ENCODE measurements at regions not wholly inside any gene's neighbourhood (a gene's known extent, or its start where the extent isn't known, plus 50 kb on each side); places are given as distances from the start of the nearest gene placed in this dataset.
"Not testable (repeated sequence)": the region's sequence is repeated elsewhere in the genome, so short reads cannot be mapped to it uniquely, and the experiment has no call there.

GRCh38 chr7:32215697-32216096 lies 145.5 kb upstream of the PDE1C start:
- Histone ChIP-seq H3K4me1 (ENCODE audit: insufficient read depth, low read length) (no peaks in the 10 kb centered on the region), H3K4me3 (ENCODE audit: low read length) (no peak overlapping the region), H3K9me3 (ENCODE audit: insufficient read depth, low read depth, low read length) (no peaks in the 10 kb centered on the region), H3K27ac (ENCODE audit: low read depth, low read length) (no peak overlapping the region), H3K27me3 (ENCODE audit: insufficient read depth, low read length) (no peaks in the 10 kb centered on the region), H3K36me3 (ENCODE audit: insufficient read depth, low read length) (no peaks in the 10 kb centered on the region), H3K9ac (ENCODE audit: low read depth, low read length) (no peak overlapping the region)
- WGBS, result 71% methylated on average over 1 of the region's 1 CpG

GRCh38 chr7:32214913-32215312 lies 144.7 kb upstream of the PDE1C start:
- Histone ChIP-seq H3K4me3 (ENCODE audit: low read length) (no peak overlapping the region), H3K9ac (ENCODE audit: low read depth, low read length) (no peak overlapping the region), H3K27ac (ENCODE audit: low read depth, low read length) (no peak overlapping the region), H3K9me3 (ENCODE audit: insufficient read depth, low read depth, low read length) (no peaks in the 10 kb centered on the region), H3K27me3 (ENCODE audit: insufficient read depth, low read length) (no peaks in the 10 kb centered on the region), H3K36me3 (ENCODE audit: insufficient read depth, low read length) (no peaks in the 10 kb centered on the region), H3K4me1 (ENCODE audit: insufficient read depth, low read length) (no peaks in the 10 kb centered on the region)
- WGBS, result 94% methylated on average over 4 of the region's 4 CpGs

- H3K27ac ChIP-seq (ENCODE audit: low read depth, low read length), result no peak overlapping the region
- no peak overlapping the region for H3K4me3 ChIP-seq (ENCODE audit: low read length)
- H3K4me1 ChIP-seq (ENCODE audit: insufficient read depth, low read length), result no peaks in the 10 kb centered on the region
- H3K27me3 ChIP-seq (ENCODE audit: insufficient read depth, low read length), result peaks cover 2% of the 10 kb centered on the region; the same call in 1 of the 2 replicates
- H3K9me3 ChIP-seq (ENCODE audit: insufficient read depth, low read depth, low read length), result no peaks in the 10 kb centered on the region
- 91% methylated on average over 7 of the region's 7 CpGs for WGBS
- H3K9ac ChIP-seq (ENCODE audit: low read depth, low read length), result no peak overlapping the region
- H3K36me3 ChIP-seq (ENCODE audit: insufficient read depth, low read length), result no peaks in the 10 kb centered on the region
Measured at GRCh38 chr7:32212321-32212720, 142.1 kb upstream of the PDE1C start.

GRCh38 chr7:32206987-32207386 lies 136.8 kb upstream of the PDE1C start:
- Histone ChIP-seq H3K36me3 (ENCODE audit: insufficient read depth, low read length) (no peaks in the 10 kb centered on the region), H3K27ac (ENCODE audit: low read depth, low read length) (no peak overlapping the region), H3K9ac (ENCODE audit: low read depth, low read length) (no peak overlapping the region), H3K27me3 (ENCODE audit: insufficient read depth, low read length) (peaks cover 4% of the 10 kb centered on the region; the same call in 1 of the 2 replicates), H3K4me1 (ENCODE audit: insufficient read depth, low read length) (no peaks in the 10 kb centered on the region), H3K4me3 (ENCODE audit: low read length) (no peak overlapping the region), H3K9me3 (ENCODE audit: insufficient read depth, low read depth, low read length) (no peaks in the 10 kb centered on the region)
- WGBS, result 33% methylated on average over 8 of the region's 8 CpGs

- Histone ChIP-seq H3K9ac (ENCODE audit: low read depth, low read length) (no peak overlapping the region), H3K27ac (ENCODE audit: low read depth, low read length) (no peak overlapping the region), H3K27me3 (ENCODE audit: insufficient read depth, low read length) (peaks cover 4% of the 10 kb centered on the region; the same call in 1 of the 2 replicates), H3K4me3 (ENCODE audit: low read length) (no peak overlapping the region), H3K36me3 (ENCODE audit: insufficient read depth, low read length) (no peaks in the 10 kb centered on the region), H3K9me3 (ENCODE audit: insufficient read depth, low read depth, low read length) (no peaks in the 10 kb centered on the region), H3K4me1 (ENCODE audit: insufficient read depth, low read length) (no peaks in the 10 kb centered on the region)
- WGBS, result 96% methylated on average over 6 of the region's 6 CpGs
Measured at GRCh38 chr7:32206488-32206887, 136.3 kb upstream of the PDE1C start.

GRCh38 chr7:32205298-32205824 lies 135.2 kb upstream of the PDE1C start:
- 86% methylated on average over 4 of the region's 4 CpGs for WGBS
- not testable (repeated sequence) for H3K4me1 ChIP-seq (ENCODE audit: insufficient read depth, low read length); H3K9me3 ChIP-seq (ENCODE audit: insufficient read depth, low read depth, low read length); H3K4me3 ChIP-seq (ENCODE audit: low read length); H3K36me3 ChIP-seq (ENCODE audit: insufficient read depth, low read length); H3K27me3 ChIP-seq (ENCODE audit: insufficient read depth, low read length); H3K27ac ChIP-seq (ENCODE audit: low read depth, low read length); H3K9ac ChIP-seq (ENCODE audit: low read depth, low read length)

- Histone ChIP-seq H3K9me3 (ENCODE audit: insufficient read depth, low read depth, low read length) (no peaks in the 10 kb centered on the region), H3K36me3 (ENCODE audit: insufficient read depth, low read length) (no peaks in the 10 kb centered on the region), H3K4me1 (ENCODE audit: insufficient read depth, low read length) (no peaks in the 10 kb centered on the region), H3K9ac (ENCODE audit: low read depth, low read length) (no peak overlapping the region), H3K27me3 (ENCODE audit: insufficient read depth, low read length) (peaks cover 4% of the 10 kb centered on the region; the same call in 1 of the 2 replicates), H3K4me3 (ENCODE audit: low read length) (no peak overlapping the region), H3K27ac (ENCODE audit: low read depth, low read length) (no peak overlapping the region)
- 37% methylated on average over 9 of the region's 9 CpGs for WGBS
Measured at GRCh38 chr7:32204361-32205018, 134.3 kb upstream of the PDE1C start.

- no peaks in the 10 kb centered on the region for H3K27me3 ChIP-seq (ENCODE audit: insufficient read depth, low read length)
- H3K4me3 ChIP-seq (ENCODE audit: low read length), result no peak overlapping the region
- no peaks in the 10 kb centered on the region for H3K36me3 ChIP-seq (ENCODE audit: insufficient read depth, low read length)
- H3K9me3 ChIP-seq (ENCODE audit: insufficient read depth, low read depth, low read length), result no peaks in the 10 kb centered on the region
- H3K27ac ChIP-seq (ENCODE audit: low read depth, low read length), result no peak overlapping the region
- WGBS, result no CpG with 5 or more reads among the region's 1 CpG
- no peak overlapping the region for H3K9ac ChIP-seq (ENCODE audit: low read depth, low read length)
- H3K4me1 ChIP-seq (ENCODE audit: insufficient read depth, low read length), result no peaks in the 10 kb centered on the region
Measured at GRCh38 chr7:32200646-32201045, 130.4 kb upstream of the PDE1C start.

- Histone ChIP-seq H3K9ac (ENCODE audit: low read depth, low read length) (no peak overlapping the region), H3K4me1 (ENCODE audit: insufficient read depth, low read length) (no peaks in the 10 kb centered on the region), H3K4me3 (ENCODE audit: low read length) (no peak overlapping the region), H3K27me3 (ENCODE audit: insufficient read depth, low read length) (no peaks in the 10 kb centered on the region), H3K27ac (ENCODE audit: low read depth, low read length) (no peak overlapping the region), H3K36me3 (ENCODE audit: insufficient read depth, low read length) (no peaks in the 10 kb centered on the region), H3K9me3 (ENCODE audit: insufficient read depth, low read depth, low read length) (peaks cover 11% of the 10 kb centered on the region; the same call in 1 of the 2 replicates)
Measured at GRCh38 chr7:32194537-32194936, 124.3 kb upstream of the PDE1C start.

- Histone ChIP-seq H3K27ac (ENCODE audit: low read depth, low read length) (no peak overlapping the region), H3K27me3 (ENCODE audit: insufficient read depth, low read length) (no peaks in the 10 kb centered on the region)
- WGBS, result 100% methylated on average over 2 of the region's 2 CpGs
Measured at GRCh38 chr7:32191305-32191704, 121.1 kb upstream of the PDE1C start.

GRCh38 chr7:32179567-32179966 lies 109.4 kb upstream of the PDE1C start:
- 100% methylated on average over 1 of the region's 1 CpG for WGBS
- no peak overlapping the region for H3K9ac ChIP-seq (ENCODE audit: low read depth, low read length)
- H3K27me3 ChIP-seq (ENCODE audit: insufficient read depth, low read length), result no peaks in the 10 kb centered on the region
- no peak overlapping the region for H3K27ac ChIP-seq (ENCODE audit: low read depth, low read length)
- H3K4me1 ChIP-seq (ENCODE audit: insufficient read depth, low read length), result no peaks in the 10 kb centered on the region
- H3K36me3 ChIP-seq (ENCODE audit: insufficient read depth, low read length), result no peaks in the 10 kb centered on the region
- H3K4me3 ChIP-seq (ENCODE audit: low read length), result no peak overlapping the region
- no peaks in the 10 kb centered on the region for H3K9me3 ChIP-seq (ENCODE audit: insufficient read depth, low read depth, low read length)

More at GRCh38 chr7:32191305-32191704, 121.1 kb upstream of the PDE1C start:
- Histone ChIP-seq H3K4me1 (ENCODE audit: insufficient read depth, low read length) (no peaks in the 10 kb centered on the region), H3K4me3 (ENCODE audit: low read length) (no peak overlapping the region), H3K9ac (ENCODE audit: low read depth, low read length) (no peak overlapping the region), H3K9me3 (ENCODE audit: insufficient read depth, low read depth, low read length) (peaks cover 11% of the 10 kb centered on the region; the same call in 1 of the 2 replicates), H3K36me3 (ENCODE audit: insufficient read depth, low read length) (no peaks in the 10 kb centered on the region)
